CD4-positive, CD25-positive, alpha-beta regulatory T cell (primary cell): ENCODE measurements at regions not wholly inside any gene's neighbourhood (a gene's known extent, or its start where the extent isn't known, plus 50 kb on each side); places are given as distances from the start of the nearest gene placed in this dataset.

ENCODE experiments used
- ATAC-seq, 2 donors: fragments of 150-1000 bp; cut with Tn5 transposase; one replicate each; pipeline ENCODE4 v1.10.0; 2021; ENCODE audit warnings: low read depth in 2 of 2, moderate number of reproducible peaks in 2 of 2, moderate library complexity in 1 of 2
- DNase-seq, 3 donors: peaks; one replicate each; pipeline versions ENCODE4 v3.0.0 to v3.0.0-alpha.2; 2012 to 2022; ENCODE audit warnings: mixed read lengths in 1 of 3
- H3K27ac ChIP-seq: one replicate; pipeline ENCODE4 v1.7.0; 2013; ENCODE audit warnings: mild to moderate bottlenecking, low read length; ENCODE audit not compliant: insufficient read depth, poor library complexity, severe bottlenecking
- H3K27me3 ChIP-seq: one replicate; pipeline ENCODE4 v1.7.0; 2013; ENCODE audit warnings: low read length; ENCODE audit not compliant: control insufficient read depth, insufficient read depth
- H3K36me3 ChIP-seq: one replicate; pipeline ENCODE4 v1.7.0; 2013; ENCODE audit warnings: mild to moderate bottlenecking, low read length, moderate library complexity; ENCODE audit not compliant: control insufficient read depth, insufficient read depth
- H3K4me1 ChIP-seq: 2 replicates; pipeline ENCODE4 v1.7.0; 2013; ENCODE audit warnings: mild to moderate bottlenecking, low read length; ENCODE audit not compliant: insufficient read depth, control insufficient read depth, poor library complexity, severe bottlenecking
- H3K4me3 ChIP-seq: one replicate; pipeline ENCODE4 v1.7.0; 2013; ENCODE audit warnings: low read depth, mild to moderate bottlenecking, low read length, moderate library complexity
- H3K9me3 ChIP-seq, 2 experiments: 1 replicate in 1 of 2; 2 replicates in 1 of 2; pipeline ENCODE4 v1.7.0; 2013; ENCODE audit warnings: low read length in 2 of 2, mild to moderate bottlenecking in 1 of 2, moderate library complexity in 1 of 2; ENCODE audit not compliant: control insufficient read depth in 2 of 2
- H3K27ac Mint-ChIP-seq, 3 donors: one replicate each; pipeline ENCODE4 v1.8.0; 2020 to 2022; ENCODE audit warnings: mild to moderate bottlenecking in 3 of 3, mixed read lengths in 3 of 3, moderate library complexity in 2 of 3
- H3K27me3 Mint-ChIP-seq: one replicate; pipeline ENCODE4 v1.8.0; 2022; ENCODE audit warnings: mild to moderate bottlenecking, mixed read lengths
- H3K36me3 Mint-ChIP-seq: one replicate; pipeline ENCODE4 v1.8.0; 2020; ENCODE audit warnings: mixed read lengths
- H3K4me1 Mint-ChIP-seq, 4 donors: one replicate each; pipeline ENCODE4 v1.8.0; 2020 to 2022; ENCODE audit warnings: mixed read lengths in 4 of 4, mild to moderate bottlenecking in 1 of 4
- H3K4me3 Mint-ChIP-seq, 4 donors: one replicate each; pipeline ENCODE4 v1.8.0; 2020 to 2022; ENCODE audit warnings: mild to moderate bottlenecking in 4 of 4, mixed read lengths in 4 of 4, moderate library complexity in 3 of 4
- H3K9me3 Mint-ChIP-seq, 7 donors: one replicate each; pipeline ENCODE4 v1.8.0; 2020 to 2022; ENCODE audit warnings: mixed read lengths in 7 of 7, mild to moderate bottlenecking in 3 of 7, moderate library complexity in 2 of 7

DNA sequence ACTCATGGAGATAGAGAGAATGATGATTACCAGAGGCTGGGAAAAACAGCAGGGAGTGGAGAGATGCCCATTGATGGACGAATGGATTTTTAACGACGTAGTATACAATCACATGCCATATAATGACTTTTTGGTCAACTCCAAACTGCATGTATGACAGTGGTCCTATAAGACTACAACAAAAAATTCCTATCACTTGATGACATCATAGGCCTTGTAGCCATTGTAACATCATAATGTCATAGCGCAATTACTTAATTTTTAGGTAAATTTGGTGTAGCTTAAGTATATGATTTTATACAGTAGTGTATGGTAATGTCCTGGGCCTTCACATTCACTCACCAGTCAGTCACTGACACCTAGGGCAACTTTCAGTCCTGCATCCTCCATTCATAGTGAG, 264.3 kb downstream of the RAP2B start:
- Histone ChIP-seq H3K9me3 (peaks cover 3 to 11% of the 10 kb centered on the region in 2 experiments), H3K4me1 (no peaks in the 10 kb centered on the region), H3K36me3 (no peaks in the 10 kb centered on the region), H3K4me3 (no peak overlapping the region), H3K27me3 (no peaks in the 10 kb centered on the region), H3K27ac (no peak overlapping the region)
- H3K4me1 Mint-ChIP-seq, result no peaks in the 10 kb centered on the region
- H3K27ac Mint-ChIP-seq, result no peak overlapping the region
- H3K27me3 Mint-ChIP-seq, result no peaks in the 10 kb centered on the region
- peaks cover 2 to 35% (median 12%) of the 10 kb centered on the region in 7 donors for H3K9me3 Mint-ChIP-seq
- no peaks in the 10 kb centered on the region for H3K36me3 Mint-ChIP-seq
- H3K4me3 Mint-ChIP-seq, result no peak overlapping the region
- no peak for ATAC-seq
- DNase-seq, result no peak

DNA sequence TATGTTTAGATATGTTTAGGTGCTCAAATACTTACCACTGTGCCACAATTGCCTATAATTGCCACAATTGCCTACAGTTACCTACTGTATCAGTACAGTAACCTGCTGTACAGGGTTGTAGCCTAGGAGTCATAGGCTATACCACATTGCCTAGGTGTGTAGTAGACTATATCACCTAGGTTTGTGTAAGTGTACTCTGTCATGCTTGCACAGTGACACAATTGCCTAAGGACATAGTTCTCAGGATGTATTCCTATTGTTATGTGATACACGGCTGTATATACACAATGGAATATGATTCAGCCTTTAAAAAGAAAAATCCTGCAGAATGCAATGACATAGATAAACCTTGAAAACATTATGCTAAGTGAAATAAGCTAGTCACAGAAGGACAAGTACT, 264.8 kb downstream of the RAP2B start:
- DNase-seq (no peak), ATAC-seq (no peak)
- Histone ChIP-seq H3K27me3 (no peaks in the 10 kb centered on the region), H3K4me1 (no peaks in the 10 kb centered on the region), H3K27ac (no peak overlapping the region), H3K9me3 (peaks cover 3 to 11% of the 10 kb centered on the region in 2 experiments), H3K4me3 (no peak overlapping the region), H3K36me3 (no peaks in the 10 kb centered on the region)
- Mint-ChIP-seq H3K27ac (no peak overlapping the region), H3K9me3 (peaks cover 2 to 35% (median 12%) of the 10 kb centered on the region in 7 donors), H3K27me3 (no peaks in the 10 kb centered on the region), H3K4me1 (no peaks in the 10 kb centered on the region), H3K36me3 (no peaks in the 10 kb centered on the region), H3K4me3 (no peak overlapping the region)

DNA sequence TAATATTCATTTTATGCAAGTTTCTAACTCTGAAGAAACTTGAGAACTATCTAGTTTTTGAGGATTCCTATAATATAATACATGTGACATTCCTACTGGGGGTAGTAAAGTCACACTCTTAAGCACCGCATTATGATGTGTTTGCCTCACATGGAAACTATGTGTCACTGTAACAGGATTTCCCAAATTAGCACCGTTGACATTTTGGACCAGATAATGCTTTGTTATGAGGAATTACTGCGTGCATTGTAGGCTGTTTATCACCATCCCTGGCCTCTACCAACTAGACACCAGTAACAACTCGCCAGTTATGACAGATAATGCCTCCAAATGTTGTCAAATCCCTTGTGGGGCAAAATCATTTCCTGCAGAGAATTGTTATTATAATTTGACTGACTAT, 267.8 kb downstream of the RAP2B start:
- H3K4me3 ChIP-seq, result no peak overlapping the region
- H3K27me3 Mint-ChIP-seq, result no peaks in the 10 kb centered on the region
- ATAC-seq (no peak), DNase-seq (no peak)
- H3K4me1 ChIP-seq, result no peaks in the 10 kb centered on the region
- H3K4me3 Mint-ChIP-seq, result no peak overlapping the region
- peaks cover 0 to 7% (median 2%) of the 10 kb centered on the region in 7 donors for H3K9me3 Mint-ChIP-seq
- no peak overlapping the region for H3K27ac ChIP-seq
- H3K36me3 ChIP-seq, result no peaks in the 10 kb centered on the region
- no peak overlapping the region for H3K27ac Mint-ChIP-seq
- no peaks in the 10 kb centered on the region for H3K9me3 ChIP-seq
- no peaks in the 10 kb centered on the region for H3K27me3 ChIP-seq
- no peaks in the 10 kb centered on the region for H3K4me1 Mint-ChIP-seq
- H3K36me3 Mint-ChIP-seq, result no peaks in the 10 kb centered on the region

DNA sequence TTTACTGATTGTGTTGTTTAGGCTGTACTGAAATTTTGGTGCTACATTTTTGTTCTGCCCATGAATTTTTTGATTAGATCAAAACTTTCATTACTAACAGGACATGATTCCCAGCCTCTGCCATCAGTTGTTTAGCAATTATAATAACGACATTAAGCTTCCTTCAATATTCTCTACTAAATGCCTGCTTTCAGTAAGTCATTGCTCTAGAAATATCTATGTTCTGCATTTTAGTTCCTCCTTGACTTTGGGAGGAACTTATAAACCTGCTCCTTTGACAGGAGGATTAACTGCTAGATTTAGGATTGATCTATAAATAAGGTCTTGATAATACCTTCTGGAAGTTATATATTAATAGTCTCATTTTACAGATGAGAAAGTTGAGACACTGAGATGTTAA, 269.1 kb downstream of the RAP2B start:
- no peak overlapping the region for H3K27ac Mint-ChIP-seq
- ATAC-seq (no peak), DNase-seq (no peak)
- H3K36me3 Mint-ChIP-seq, result no peaks in the 10 kb centered on the region
- H3K4me3 Mint-ChIP-seq, result no peak overlapping the region
- H3K4me1 Mint-ChIP-seq, result no peaks in the 10 kb centered on the region
- H3K36me3 ChIP-seq, result no peaks in the 10 kb centered on the region
- H3K27me3 Mint-ChIP-seq, result no peaks in the 10 kb centered on the region
- H3K27ac ChIP-seq, result no peak overlapping the region
- no peaks in the 10 kb centered on the region for H3K4me1 ChIP-seq
- H3K4me3 ChIP-seq, result no peak overlapping the region
- no peaks in the 10 kb centered on the region for H3K9me3 Mint-ChIP-seq
- H3K9me3 ChIP-seq, result no peaks in the 10 kb centered on the region
- no peaks in the 10 kb centered on the region for H3K27me3 ChIP-seq

DNA sequence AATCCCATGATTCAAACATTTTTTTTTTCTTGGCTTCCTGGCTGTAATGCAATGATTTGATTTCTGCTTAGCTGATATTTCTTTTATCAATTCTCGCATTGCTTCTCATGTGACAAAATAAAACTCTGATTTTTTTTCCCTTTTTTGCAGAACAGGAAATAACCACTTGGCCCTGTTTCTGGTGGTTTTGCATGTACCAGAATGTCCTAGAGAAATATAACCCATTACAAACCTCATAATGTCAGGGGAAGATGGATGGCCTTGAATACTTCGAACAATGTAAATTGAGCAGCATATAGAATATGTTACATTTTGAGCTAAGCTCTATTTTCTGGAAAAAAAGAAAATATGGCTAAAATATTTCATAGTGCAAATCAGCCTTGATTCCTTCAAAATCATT, 275.6 kb downstream of the RAP2B start:
- peaks cover 6% of the 10 kb centered on the region for H3K27me3 Mint-ChIP-seq

DNA sequence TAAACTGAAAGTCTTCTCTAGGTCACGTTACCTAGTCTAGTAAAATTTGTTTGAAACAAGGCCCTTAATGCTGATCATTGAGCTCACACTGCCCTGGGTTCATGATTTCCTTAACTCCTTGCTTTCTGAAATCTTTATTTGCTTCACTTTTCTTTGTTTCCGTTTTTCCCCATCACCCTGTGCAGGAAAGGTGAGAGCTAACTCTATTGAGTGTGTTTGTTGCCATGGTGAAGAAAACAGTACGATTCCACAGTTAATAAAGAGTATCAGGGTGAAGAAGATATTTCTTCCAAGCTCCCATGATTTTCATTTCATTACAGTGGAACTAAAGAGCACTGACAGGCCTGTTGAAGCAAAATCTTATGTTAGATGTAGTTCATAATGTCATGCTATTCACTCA, 276.2 kb downstream of the RAP2B start:
- H3K4me1 Mint-ChIP-seq, result peaks cover 0 to 4% (median under 1%) of the 10 kb centered on the region in 4 donors
- no peaks in the 10 kb centered on the region for H3K9me3 Mint-ChIP-seq
- Histone ChIP-seq H3K36me3 (no peaks in the 10 kb centered on the region), H3K27ac (no peak overlapping the region), H3K9me3 (no peaks in the 10 kb centered on the region), H3K4me1 (no peaks in the 10 kb centered on the region), H3K27me3 (peaks cover 1% of the 10 kb centered on the region), H3K4me3 (no peak overlapping the region)
- H3K4me3 Mint-ChIP-seq, result no peak overlapping the region
- ATAC-seq, result no peak
- H3K27ac Mint-ChIP-seq, result no peak overlapping the region
- H3K27me3 Mint-ChIP-seq, result peaks cover 6% of the 10 kb centered on the region
- H3K36me3 Mint-ChIP-seq, result no peaks in the 10 kb centered on the region
- no peak for DNase-seq

More for the DNA sequence above, 275.6 kb downstream of the RAP2B start:
- Histone ChIP-seq H3K4me1 (no peaks in the 10 kb centered on the region), H3K27ac (no peak overlapping the region), H3K9me3 (no peaks in the 10 kb centered on the region), H3K36me3 (no peaks in the 10 kb centered on the region), H3K4me3 (no peak overlapping the region), H3K27me3 (peaks cover 1% of the 10 kb centered on the region)
- Mint-ChIP-seq H3K27ac (no peak overlapping the region), H3K4me3 (no peak overlapping the region), H3K4me1 (peaks cover 0 to 4% (median under 1%) of the 10 kb centered on the region in 4 donors), H3K36me3 (no peaks in the 10 kb centered on the region), H3K9me3 (no peaks in the 10 kb centered on the region)
- ATAC-seq (no peak), DNase-seq (no peak)

DNA sequence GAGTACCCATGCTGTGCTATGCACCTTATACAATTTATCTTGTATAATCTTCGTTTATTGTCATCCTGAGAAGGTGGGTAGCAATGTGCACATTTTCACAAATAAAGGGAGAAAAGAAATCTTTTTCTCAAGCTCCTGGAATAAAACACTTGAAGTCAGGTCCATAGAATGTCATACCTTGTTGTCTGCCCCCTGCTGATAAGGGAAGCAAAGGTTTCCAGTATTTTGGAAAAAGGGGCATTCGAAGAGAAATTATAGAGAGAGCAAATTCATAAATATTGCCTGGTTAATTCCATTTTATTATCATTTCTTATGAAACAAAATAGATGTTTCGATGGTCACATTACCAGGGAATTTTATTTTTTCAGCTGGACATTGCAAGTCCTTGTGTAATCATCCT, 277.8 kb downstream of the RAP2B start:
- Mint-ChIP-seq H3K27me3 (peaks cover 6% of the 10 kb centered on the region), H3K9me3 (no peaks in the 10 kb centered on the region), H3K27ac (no peak overlapping the region), H3K4me3 (no peak overlapping the region), H3K4me1 (peaks cover 0 to 4% (median under 1%) of the 10 kb centered on the region in 4 donors), H3K36me3 (no peaks in the 10 kb centered on the region)
- ATAC-seq, result no peak
- Histone ChIP-seq H3K9me3 (no peaks in the 10 kb centered on the region), H3K4me1 (no peaks in the 10 kb centered on the region), H3K27me3 (peaks cover 1% of the 10 kb centered on the region), H3K36me3 (no peaks in the 10 kb centered on the region), H3K27ac (no peak overlapping the region), H3K4me3 (no peak overlapping the region)
- DNase-seq, result no peak

DNA sequence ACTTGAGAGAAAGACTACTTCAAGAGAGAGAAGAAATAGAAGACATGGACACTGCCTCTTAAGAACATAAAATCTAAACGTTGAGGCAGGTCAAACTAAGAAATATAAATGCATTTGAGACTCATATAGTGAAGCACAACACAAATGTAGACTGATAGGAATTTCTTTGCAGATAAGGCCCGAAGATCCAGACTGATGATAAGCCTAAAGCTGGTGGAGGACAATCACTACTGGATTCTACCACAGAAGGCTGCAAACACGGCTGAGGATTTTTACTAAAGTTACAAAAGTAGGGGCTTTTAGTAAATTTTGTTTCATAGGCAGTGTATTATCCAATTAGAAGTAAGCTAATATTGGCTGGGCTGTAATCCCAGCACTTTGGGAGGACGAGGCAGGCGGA, 278.3 kb downstream of the RAP2B start:
- Histone ChIP-seq H3K27me3 (peaks cover 1% of the 10 kb centered on the region), H3K27ac (no peak overlapping the region), H3K36me3 (no peaks in the 10 kb centered on the region), H3K4me3 (no peak overlapping the region), H3K4me1 (no peaks in the 10 kb centered on the region), H3K9me3 (no peaks in the 10 kb centered on the region)
- no peak overlapping the region for H3K27ac Mint-ChIP-seq
- no peak for DNase-seq
- H3K4me1 Mint-ChIP-seq, result peaks cover 0 to 4% (median under 1%) of the 10 kb centered on the region in 4 donors
- H3K4me3 Mint-ChIP-seq, result no peak overlapping the region
- no peaks in the 10 kb centered on the region for H3K9me3 Mint-ChIP-seq
- no peak for ATAC-seq
- peaks cover 6% of the 10 kb centered on the region for H3K27me3 Mint-ChIP-seq
- H3K36me3 Mint-ChIP-seq, result no peaks in the 10 kb centered on the region
